ENCODE measurements at regions not wholly inside any gene's neighbourhood (a gene's known extent, or its start where the extent isn't known, plus 50 kb on each side); places are given as distances from the start of the nearest gene placed in this dataset.

DNA sequence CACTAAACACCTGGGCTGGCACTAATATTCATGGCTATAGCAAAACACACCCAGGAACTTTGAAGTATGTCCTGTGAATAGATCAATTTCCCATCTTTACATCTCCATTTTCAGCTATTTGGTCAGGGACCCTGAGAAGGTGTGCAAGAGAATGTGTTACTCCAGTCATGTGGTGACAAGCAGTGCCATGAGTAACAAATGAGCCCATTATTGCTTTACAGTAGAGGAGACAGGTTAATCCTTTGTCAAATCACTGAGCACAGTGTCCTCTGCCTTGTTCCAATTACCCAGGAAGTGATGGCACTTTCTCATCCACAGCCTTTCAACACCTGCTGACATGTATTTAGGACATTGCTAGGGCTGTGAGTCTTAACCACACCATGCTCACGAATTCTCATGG, 664.8 kb upstream of the API5 start:
- DNase-seq: no peak

DNA sequence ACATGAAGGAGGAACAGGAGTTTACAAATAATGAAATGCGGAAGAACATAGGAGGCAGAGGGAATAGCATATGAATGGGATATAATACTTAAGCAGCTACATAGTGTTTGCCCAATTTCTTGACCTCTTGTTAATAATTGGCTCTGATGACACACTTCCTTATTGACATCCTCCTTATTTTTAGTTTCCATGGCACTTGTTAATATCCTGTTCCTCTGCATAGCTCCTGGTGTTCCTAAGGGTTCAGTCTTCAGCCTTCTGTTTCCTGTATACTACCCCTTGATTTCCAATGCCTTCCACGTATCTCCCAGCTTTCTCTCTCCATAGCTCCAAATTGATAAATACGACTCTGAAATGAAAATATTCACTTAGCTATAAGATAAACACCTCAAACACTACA, 663.8 kb upstream of the API5 start:
- no peak for DNase-seq

DNA sequence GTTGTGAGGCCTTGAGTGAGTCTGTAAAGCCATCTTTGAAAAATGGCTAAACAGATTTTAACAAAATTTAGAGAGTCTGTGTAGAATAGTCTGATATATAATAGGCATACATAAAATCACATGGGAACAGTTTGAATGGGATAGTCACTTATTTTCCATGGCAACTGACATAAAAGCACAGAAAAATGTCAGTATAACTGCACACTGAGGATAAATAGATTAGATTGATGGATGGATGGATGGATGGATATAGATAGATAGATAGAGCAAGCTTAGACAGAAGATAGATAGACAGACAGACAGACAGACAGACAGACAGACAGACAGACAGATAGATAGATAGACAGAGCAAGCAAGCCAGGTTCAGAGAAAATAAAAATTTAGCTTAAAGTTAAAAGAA, 660.2 kb upstream of the API5 start:
- DNase-seq: no peak

DNA sequence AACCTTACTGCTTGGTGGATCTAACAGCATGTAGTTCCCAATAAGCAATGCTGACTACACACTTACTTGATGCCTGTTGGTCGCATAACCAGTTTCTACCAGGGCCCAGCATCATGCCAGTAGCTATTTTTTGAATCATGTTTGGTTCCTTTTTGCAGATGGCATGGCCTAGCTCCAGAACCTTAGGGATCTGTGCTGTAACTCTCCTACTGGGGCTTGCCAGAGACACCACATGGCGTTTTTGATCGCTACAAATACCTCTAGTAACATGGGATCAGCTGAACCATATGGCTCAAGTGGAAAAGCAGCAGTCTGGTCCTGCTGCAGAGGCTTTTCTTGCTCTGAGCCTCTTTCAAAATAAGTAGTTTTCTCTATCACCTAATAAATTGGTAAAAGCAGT, 654.6 kb upstream of the API5 start:
- DNase-seq: no peak

DNA sequence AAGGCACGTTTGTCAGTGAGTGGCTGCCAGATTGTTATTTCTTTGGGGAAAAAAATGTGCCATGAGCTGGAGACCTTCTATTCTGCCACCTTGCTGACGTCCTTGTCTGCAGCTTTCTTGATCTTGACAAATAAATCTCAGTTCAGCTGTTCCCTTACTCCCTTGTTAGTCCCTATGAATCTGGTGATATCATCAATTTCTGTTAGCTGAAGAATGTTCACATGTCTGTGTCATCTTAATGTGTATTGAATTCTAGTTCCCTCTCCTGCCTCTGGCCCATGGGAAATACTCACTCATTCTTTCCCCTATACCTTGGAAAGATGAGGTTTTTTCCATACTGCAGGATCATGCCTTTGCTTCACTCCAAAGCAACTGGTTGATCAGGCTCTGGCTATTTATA, 649.9 kb upstream of the API5 start:
- DNase-seq: no peak

DNA sequence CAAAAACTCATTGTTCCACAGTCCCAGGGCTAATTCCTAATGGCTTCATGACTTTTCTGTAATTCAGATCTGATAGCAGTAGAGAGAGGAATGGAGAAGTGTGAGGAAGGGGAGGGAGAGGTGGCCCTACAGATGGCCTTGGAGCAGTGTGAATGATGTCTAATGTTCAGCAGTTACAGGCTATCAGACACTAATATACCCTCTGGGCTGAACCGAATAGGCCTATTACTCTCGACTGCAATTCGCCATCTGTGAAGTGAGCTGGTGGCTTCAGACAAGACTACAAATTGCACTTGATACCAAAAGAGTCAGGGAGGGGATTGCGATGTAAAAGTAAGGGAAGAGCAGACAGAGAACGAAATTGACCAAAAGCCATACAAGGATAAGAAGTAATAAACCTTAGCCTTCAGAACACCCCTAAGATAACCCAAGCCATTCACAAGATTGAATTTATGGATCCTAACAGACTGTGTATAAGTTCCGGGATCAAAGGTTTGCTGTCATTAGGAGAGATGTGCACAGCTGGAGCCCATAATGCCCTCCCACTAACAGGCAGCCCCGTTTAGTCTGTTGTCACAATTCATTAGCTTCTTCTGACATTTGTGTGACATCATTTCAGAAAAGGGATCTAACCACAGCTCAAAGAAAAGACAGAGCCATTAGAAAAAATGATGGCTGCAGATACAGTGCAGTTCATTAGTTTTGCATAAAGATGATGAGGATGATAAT, 642.4 kb upstream of the API5 start:
- DNase-seq: no peak

DNA sequence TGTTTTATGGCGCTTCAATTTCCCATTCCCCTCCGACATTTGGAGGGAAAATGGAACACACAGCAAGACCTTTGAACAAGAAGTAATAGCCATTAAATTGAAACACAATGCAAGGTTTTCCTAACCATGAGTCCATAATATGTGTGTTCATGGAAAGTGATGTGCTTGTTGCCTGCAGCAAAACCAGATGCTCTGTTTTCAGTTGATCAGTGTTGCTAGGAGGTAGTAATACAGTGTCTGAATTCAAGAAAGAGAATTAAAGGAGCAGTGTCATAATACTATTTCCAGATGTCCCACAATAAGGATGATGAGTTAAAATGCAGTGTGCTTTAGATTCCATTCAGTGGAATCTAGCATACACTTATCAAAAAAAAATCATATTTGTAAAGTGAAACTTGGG, 637.4 kb upstream of the API5 start:
- no peak for DNase-seq

DNA sequence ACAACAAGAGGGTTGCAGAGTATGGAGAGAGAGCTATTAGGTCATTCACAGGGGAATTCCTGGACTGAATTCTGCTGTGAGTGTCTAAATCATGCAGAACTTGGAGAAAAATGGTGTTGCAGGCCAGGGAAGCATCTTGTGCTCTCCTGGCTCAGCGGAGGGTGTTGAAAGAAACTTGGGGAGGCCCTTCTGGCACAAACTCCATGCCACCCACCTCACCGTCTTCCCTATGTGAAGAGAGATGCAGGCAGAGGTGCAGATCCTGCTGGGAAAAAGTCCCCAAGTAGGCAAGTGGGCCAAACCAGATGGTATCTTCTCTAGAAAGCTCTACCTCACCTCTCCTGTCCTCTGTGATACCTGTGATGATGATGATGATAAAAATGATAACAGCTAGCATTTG, 604.3 kb upstream of the API5 start:
- DNase-seq: no peak

DNA sequence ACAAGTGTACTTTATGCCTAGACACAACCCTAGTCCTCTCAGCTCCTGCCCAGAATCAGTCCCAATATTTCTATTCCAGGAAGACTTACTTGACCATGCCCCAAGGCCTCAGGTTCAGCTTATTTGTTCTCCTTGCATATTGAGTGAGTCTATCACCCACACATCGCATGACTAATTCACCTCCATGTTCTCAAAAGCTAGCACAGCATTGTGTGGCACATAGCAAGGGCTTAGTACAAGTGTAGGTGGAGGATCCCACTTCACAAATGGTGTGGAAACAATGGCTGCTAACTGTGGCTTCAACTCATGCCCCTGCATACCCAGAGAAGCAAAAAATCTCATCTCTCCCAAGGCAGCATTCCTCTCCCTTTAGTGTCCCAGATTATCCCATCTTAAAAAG, 602.6 kb upstream of the API5 start:
- DNase-seq: no peak

DNA sequence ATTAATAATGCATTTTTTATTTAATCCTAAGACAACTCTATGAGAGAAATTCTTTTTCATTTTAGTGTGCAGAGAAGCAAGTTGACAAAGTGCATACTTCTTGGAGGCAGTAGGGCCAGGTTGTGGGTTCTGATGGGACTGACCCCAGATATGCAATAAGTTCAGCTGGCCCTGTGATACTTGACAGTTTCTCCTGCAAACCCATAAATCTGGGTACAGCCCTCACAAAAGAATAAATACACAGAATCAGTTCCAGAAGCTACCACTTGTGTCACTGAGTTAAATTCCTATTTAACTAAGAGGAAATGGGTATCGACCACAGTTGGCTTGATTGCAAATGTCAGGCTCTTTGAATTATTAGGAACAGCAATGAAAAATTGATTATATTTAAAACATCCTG, 598.5 kb upstream of the API5 start:
- no peak for DNase-seq

DNA sequence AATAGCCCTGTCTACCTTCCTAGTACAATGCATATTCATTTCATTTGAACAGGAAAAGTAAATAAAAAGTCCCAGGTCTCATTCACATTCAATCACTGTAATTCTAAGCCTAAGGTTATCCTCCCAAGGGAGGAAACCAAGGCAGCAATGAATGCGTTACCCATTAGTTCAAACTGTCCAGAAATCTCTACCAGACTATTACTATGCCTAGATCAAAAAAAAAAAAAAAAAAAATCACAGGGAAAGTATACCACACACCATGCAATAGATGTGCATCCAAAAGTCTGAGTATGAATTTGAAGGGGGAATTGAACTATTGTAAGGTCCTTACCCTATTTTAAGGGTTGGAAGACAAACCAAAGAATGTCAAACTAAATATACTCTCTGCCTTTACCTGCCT, 598.0 kb upstream of the API5 start:
- no peak for DNase-seq

DNA sequence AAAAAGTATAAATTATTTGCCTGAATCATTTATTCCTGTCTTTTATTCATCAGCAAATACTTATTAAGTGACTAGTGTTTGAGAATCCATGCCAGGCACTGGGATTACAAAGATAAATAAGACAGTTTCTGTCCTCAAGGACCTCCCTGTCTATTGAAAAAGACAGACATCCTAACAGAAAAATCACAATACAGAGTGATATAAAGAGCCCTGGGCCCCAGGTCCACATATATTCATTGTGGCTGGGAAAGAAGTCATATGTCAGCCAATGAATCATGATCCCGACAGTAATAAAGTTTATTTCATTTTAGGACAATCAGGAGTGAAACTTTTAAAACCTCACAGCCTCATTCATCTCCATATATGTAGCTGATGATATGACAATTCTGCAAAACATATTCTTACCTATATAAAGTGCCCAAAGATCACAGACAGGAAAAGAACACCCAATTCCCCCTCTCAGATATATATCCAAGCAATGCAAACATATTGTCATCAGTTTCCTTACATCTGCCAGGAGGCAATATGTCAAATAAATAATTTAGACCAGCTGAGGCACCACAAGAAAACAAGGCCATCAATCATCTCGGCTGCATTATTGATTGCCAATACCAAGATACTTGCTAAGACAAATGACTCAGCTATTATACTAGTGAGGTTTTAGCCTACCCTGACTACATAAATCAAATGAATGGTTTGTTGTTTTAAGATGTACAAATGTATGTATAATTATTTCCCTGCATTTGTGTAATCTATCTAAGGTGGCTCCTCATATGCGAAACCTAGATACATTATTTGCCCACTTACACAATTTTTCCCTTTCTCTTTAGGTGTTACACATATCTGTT, 590.9 kb upstream of the API5 start:
- no peak for DNase-seq

DNA sequence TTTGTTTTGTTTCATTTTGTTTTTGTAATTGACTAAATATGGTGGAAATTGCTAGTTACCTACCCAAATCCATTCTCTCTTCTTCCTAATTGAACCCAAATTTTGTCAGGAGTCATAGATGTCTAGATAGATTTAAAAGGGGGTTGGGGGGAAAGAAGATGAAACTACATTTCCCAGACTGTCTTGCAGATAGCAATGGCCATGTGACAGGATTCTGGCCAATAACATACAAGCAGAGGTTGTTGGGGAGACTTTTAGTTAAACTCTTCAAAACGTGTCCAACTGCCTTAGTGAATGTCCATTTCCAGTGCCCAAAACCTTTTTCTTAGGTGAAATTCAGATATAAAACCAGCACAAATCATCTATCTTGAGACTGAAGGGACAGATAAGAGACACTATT, 583.9 kb upstream of the API5 start:
- DNase-seq: no peak

DNA sequence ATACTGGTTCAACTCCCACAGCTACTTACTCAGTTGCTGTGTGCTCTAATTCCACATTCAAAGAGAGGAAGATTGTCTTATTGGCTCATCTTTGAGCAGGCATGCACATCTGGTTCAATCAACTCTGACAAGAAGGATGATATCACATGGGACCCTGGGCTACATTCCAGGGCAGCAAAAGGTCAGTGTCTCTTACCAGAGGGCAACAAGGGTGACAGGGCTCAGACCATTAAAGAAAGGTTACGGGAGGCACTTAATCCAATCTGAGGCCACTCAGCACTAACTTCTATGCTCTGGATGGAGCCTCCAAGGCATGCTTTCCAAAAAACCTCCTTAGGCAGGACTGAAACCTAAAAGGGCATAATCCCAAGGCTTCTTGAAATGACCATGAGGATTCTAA, 549.4 kb upstream of the API5 start:
- no peak for DNase-seq

DNA sequence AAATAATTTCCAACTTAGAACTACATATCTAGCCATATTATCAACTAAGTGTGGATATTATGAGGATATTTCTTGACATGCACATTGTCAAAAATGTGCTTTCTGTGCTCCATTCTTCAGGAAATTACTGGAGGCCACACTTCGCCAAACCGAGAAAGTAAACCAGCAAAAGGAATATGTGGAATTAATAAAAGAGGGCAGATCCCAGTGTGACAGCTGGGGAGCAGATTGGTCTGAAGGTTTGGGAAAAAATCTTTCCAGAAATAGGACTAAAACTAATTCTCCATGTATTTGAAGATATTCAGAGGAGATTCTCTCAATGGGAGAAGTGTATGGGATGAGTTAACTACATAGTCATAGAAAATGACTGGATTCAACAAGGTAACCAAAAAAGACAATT, 546.9 kb upstream of the API5 start:
- DNase-seq: no peak

DNA sequence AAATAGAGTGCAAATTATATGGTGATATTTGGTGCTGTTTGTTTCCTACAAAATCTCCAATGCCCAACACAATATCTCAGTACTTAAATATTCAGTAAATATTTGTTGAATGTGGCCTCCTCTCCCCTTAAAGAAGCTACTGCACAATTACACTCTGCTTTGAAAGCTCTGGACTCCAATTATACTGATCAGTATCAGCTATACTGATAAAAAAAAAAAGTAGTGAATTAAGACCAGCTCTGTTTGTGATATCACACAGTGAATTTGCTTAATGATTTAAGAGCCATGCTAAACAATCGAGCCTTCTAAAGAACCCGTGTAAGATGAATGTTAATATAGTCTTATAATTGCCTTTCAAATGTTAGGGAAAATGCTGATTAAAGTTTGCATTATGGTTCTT, 543.2 kb upstream of the API5 start:
- DNase-seq: no peak

DNA sequence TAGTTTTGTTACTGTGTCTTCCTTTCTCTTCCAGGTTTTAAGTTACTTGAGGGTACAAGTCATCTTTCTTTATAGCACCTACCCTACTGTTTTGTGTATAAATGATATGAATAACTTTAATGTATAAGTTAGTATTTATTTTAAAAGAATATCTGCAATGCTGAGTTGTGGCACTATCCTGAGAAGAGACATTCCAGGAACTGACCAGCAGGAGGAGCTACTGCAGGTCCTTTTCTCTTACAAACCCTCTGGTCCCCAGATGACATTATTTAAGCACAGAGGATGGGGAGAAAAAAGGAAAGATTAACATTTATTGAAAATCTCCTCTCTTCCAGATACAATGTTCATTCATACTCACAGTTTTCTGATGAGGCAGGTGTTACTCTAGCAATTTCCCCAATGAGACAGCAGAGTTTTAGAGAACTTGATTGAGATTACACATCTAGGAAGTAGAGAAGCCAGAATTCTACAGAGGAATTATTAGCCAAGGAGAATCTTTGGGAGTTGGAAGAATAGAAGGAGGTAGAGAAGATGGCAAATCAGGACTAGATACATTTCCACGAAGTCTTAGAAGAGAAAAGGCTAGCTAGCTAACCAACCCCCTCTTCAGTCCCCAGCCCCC, 541.2 kb upstream of the API5 start:
- peak; percentile 6 for DNase-seq

DNA sequence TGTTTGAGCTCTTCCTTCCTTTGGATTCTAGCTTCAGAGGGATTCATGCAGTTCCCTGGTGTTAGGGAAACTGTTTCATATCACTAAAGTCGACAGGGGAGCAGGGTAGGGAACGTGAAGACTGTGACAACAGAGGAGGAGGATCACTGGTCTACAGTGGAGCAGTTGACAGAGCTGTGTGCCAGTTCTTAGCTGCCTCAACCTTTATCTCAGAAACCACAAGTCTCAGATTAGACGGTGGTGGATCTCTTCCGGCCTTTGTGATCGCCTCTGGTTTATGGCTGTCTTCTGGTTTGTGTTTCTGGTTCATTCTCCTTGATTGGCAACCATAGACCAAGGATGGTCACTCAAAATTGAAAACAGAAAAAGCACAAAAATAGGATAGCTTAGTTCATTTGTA, 538.9 kb upstream of the API5 start:
- DNase-seq: no peak

DNA sequence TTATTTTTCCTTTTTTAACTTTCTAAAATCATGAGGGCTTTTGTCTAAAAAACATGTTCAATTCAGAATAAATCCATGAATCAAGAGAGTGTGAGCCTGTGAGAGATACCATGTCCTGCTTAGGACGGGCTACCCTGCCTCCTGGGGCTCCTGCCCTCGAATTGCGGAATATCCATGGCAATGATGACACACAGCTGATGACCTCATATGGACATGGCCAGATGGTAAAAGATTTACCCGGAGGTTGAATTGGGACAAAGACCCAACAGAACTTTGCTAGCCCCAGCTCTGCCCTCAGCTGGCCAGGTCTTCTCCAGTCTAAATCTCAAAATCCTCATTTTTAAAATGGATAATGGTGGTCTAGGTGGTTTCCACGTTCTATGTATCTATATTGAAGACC, 538.1 kb upstream of the API5 start:
- DNase-seq: no peak

DNA sequence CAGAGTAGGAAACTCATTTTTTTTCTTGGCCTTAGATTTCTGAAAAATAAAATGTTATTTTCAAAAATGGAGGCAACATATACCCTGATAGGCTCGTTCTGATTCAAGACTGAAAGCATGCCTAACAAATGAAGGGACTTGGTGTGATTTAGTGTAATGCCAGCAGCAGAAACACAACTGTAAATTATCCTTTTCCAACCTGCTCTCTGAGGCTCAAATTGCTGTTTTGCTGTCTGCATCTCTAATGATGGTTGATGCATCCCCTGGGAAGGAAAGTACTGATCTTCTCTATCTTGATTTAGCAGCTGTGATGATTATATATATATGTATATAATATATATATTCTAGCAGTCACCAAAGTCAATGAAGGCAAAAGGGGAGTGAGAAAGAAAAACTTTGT, 537.2 kb upstream of the API5 start:
- no peak for DNase-seq

DNA sequence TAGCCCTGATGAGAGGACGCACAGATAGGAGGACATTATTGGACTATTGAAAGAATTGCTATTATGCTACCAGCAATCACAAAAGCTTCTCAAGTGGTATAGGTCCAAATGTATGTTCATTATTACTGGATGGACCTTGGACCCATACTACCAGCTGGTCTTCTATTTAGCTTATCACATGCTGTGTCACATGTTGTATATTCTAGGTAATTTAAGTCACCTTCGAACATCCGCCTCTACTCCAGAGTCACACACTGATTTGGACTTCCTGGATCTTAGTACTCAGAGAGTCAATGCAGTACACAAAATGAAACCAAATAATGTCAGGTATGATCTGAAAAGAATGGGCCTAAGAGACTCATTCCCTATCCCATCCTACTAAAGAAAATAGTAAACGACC, 534.0 kb upstream of the API5 start:
- no peak for DNase-seq

DNA sequence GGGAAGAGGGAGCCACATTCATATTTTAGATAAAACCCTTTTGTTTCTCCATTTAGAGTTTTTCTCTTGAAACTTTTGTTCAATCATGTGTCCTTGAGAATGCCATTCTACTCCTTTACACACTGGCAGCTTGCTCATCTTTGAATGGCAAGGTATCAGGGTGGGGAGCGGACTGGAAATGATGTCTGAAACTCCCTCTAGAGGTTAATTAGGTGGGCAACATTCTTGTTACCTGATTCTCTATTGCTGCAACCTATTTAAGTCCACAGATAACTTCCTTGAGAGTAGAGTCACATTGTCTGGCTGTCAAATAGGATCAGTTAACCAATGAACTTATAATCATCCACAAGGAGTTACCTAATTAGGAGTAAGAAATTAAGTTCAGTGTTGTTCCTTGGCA, 533.6 kb upstream of the API5 start:
- DNase-seq: no peak

DNA sequence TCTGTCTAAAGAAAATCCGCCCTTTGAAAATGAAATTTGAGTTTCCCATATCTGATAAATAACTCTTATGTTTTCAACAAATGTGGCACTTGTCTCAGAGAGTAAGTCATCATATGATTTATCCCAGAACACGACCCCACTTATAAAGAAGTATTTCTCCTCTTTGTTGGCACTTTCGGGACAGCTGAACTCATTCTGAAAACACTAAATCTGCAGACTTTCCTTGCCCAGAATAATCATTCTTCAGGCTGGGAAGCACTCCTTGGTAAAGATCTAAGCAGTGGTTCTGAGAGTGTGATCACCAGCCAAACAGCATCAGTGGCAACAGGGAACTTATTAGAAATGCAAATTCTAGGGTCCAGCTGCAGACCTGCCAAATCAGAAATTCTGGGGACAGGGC, 532.2 kb upstream of the API5 start:
- no peak for DNase-seq

DNA sequence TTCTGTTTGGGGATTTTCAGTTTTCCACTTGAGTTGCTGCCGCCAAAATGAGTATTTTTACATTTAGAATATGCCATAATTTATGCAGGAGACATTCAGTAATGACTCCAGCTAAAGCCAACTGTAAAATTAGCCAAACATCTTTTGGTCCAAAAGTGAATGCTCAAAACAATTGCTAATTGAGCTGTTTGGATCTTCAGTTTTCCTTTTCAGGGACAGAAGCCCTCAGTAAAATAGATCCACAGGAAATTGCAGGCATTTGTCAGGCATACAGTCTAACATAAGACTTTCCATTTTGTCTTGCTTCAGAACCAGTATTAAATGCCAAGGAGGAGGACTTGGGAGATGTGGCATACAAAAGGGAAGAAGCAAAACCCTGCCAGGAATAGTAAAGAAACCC, 524.8 kb upstream of the API5 start:
- DNase-seq: no peak
